A549 (cell line): ENCODE measurements at regions not wholly inside any gene's neighbourhood (a gene's known extent, or its start where the extent isn't known, plus 50 kb on each side); places are given as distances from the start of the nearest gene placed in this dataset.

Experiments used
- ATAC-seq, 2 experiments: fragments of 200-7000 bp in 1 of 2; fragments of >200 bp in 1 of 2; cut with Nextera tagmentation in 1 of 2; cut with Tn5 transposase in 1 of 2; 3 replicates each; pipeline versions ENCODE4 v1.8.0 to v1.9.1; 2018 to 2020; ENCODE audit warnings: mild to moderate bottlenecking in 1 of 2, moderate library complexity in 1 of 2
- CTCF ChIA-PET: fragments of 300-600 bp; sonication (Branson Sonifier 250); formaldehyde crosslinking; extraction: SDS; loops from one replicate; lab custom pipeline; 2021; ENCODE audit warnings: antibody characterized with exemption, inconsistent platforms; lab: Yijun Ruan, JAX
- POLR2A ChIA-PET: fragments of 350-600 bp; formaldehyde crosslinking; extraction: SDS; loops from one replicate; lab custom pipeline; 2021; ENCODE audit warnings: antibody characterized with exemption, inconsistent platforms; lab: Yijun Ruan, JAX
- DNase-seq, 2 experiments: peaks; one replicate each; pipeline versions ENCODE4 v3.0.0 to v3.0.0-alpha.2; 2011 to 2016; ENCODE audit warnings: low read depth in 1 of 2, low spot score in 1 of 2
- FAIRE-seq: peaks from 2 replicates; lab custom pipeline; 2011; peaks lifted over from hg19 to GRCh38; lab: Jason Lieb, UNC
- H3K27ac ChIP-seq, 2 experiments: fragments of >200 bp; sonication (Bioruptor Twin); formaldehyde crosslinking; 3 replicates each; pipeline ENCODE4 v1.5.1; 2016 to 2017
- H3K4me1 ChIP-seq: fragments of >200 bp; sonication (Bioruptor Twin); formaldehyde crosslinking; 3 replicates; pipeline ENCODE4 v1.6.1; 2016
- H3K4me2 ChIP-seq: fragments of >200 bp; sonication (Bioruptor Twin); formaldehyde crosslinking; 3 replicates; pipeline ENCODE4 v1.6.1; 2016
- H3K4me3 ChIP-seq: fragments of >200 bp; sonication (Bioruptor Twin); formaldehyde crosslinking; 3 replicates; pipeline ENCODE4 v1.5.1; 2016
- H3K9me3 ChIP-seq: fragments of >200 bp; sonication (Bioruptor Twin); formaldehyde crosslinking; 3 replicates; pipeline ENCODE4 v1.6.1; 2016
- CBX2 ChIP-seq: fragments of 200-600 bp; sonication (generic); IDR thresholded peaks from 2 replicates; pipeline ENCODE4 v1.6.1; 2016; ENCODE audit warnings: low read depth, mild to moderate bottlenecking, borderline replicate concordance
- CEBPB ChIP-seq, 2 experiments: fragments of >200 bp in 1 of 2; sonication (Bioruptor Twin) in 1 of 2; formaldehyde crosslinking in 1 of 2; IDR thresholded peaks; 2 replicates each; pipeline ENCODE4 v1.6.1; 2012 to 2016
- CHD4 ChIP-seq: fragments of 200-600 bp; sonication (generic); IDR thresholded peaks from 2 replicates; pipeline ENCODE4 v1.6.1; 2016; ENCODE audit warnings: antibody characterized with exemption, mild to moderate bottlenecking, borderline replicate concordance
- FOSB ChIP-seq: fragments of 250-450 bp; sonication (Bioruptor Pico); IDR thresholded peaks from 2 replicates; pipeline ENCODE4 v1.5.0; 2020; ENCODE audit warnings: mild to moderate bottlenecking, moderate library complexity
- FOXS1 ChIP-seq: fragments of 250-450 bp; sonication (Bioruptor Pico); IDR thresholded peaks from 2 replicates; pipeline ENCODE4 v1.5.0; 2020; ENCODE audit warnings: mild to moderate bottlenecking, moderate library complexity
- GATA3 ChIP-seq: IDR thresholded peaks from 2 replicates; pipeline ENCODE4 v1.6.1; 2012; ENCODE audit warnings: borderline replicate concordance
- HOXB5 ChIP-seq: fragments of 250-450 bp; sonication (Bioruptor Pico); IDR thresholded peaks from 2 replicates; pipeline ENCODE4 v1.5.0; 2020; ENCODE audit warnings: mild to moderate bottlenecking, moderate library complexity
- JUN ChIP-seq, 2 experiments: fragments of >200 bp; sonication (Bioruptor Twin); formaldehyde crosslinking; IDR thresholded peaks; 2 replicates in 1 of 2; 3 replicates in 1 of 2; pipeline ENCODE4 v1.6.1; 2016 to 2017
- JUNB ChIP-seq: fragments of >200 bp; sonication (Bioruptor Twin); formaldehyde crosslinking; IDR thresholded peaks from 2 replicates; pipeline ENCODE4 v1.6.1; 2016
- KDM5A ChIP-seq: fragments of 200-600 bp; sonication (generic); IDR thresholded peaks from 2 replicates; pipeline ENCODE4 v1.6.1; 2016; ENCODE audit warnings: antibody characterized with exemption, mild to moderate bottlenecking
- MAFK ChIP-seq: fragments of 450-650 bp; IDR thresholded peaks from 2 replicates; pipeline ENCODE4 v1.6.1; 2014; ENCODE audit not compliant: partially characterized antibody
- MAZ ChIP-seq: fragments of 150-350 bp; IDR thresholded peaks from 2 replicates; pipeline ENCODE4 v1.6.1; 2014; ENCODE audit warnings: antibody characterized with exemption, low read depth, low read length, borderline replicate concordance
- MYC ChIP-seq: IDR thresholded peaks from 2 replicates; pipeline ENCODE4 v1.6.1; 2012; ENCODE audit warnings: mild to moderate bottlenecking, inconsistent platforms, low read length, improper control_type of control experiment, borderline replicate concordance
- NFE2L2 ChIP-seq: fragments of 150-350 bp; conservative IDR thresholded peaks from 2 replicates; pipeline ENCODE4 v1.6.1; 2014; ENCODE audit warnings: low read length
- POLR2A ChIP-seq: IDR thresholded peaks from 2 replicates; pipeline ENCODE4 v1.6.1; 2012; ENCODE audit warnings: mild to moderate bottlenecking, low read length
- POLR2AphosphoS2 ChIP-seq: conservative IDR thresholded peaks from 2 replicates; pipeline ENCODE4 v1.6.1; 2012; ENCODE audit warnings: low read length, improper control_type of control experiment, inconsistent platforms
- RCOR1 ChIP-seq: fragments of 150-350 bp; IDR thresholded peaks from 2 replicates; pipeline ENCODE4 v1.6.1; 2014; ENCODE audit warnings: antibody characterized with exemption, low read length, low read depth
- RFX5 ChIP-seq: fragments of 450-650 bp; IDR thresholded peaks from 2 replicates; pipeline ENCODE4 v1.7.1; 2014; ENCODE audit warnings: antibody characterized with exemption, mild to moderate bottlenecking, moderate library complexity
- RNF2 ChIP-seq: fragments of 200-600 bp; sonication (generic); IDR thresholded peaks from 2 replicates; pipeline ENCODE4 v1.6.1; 2016; ENCODE audit warnings: low read depth, mild to moderate bottlenecking, antibody characterized with exemption, moderate library complexity, borderline replicate concordance
- WGBS: methylation state at CpG from one replicate; pipeline ENCODE4 v1.1.6; 2017; ENCODE audit errors: missing lambda C conversion rate; 5-methylcytosine and 5-hydroxymethylcytosine counted together
- TF ChIP-seq, protein P1 (sequence below): IDR thresholded peaks from 2 replicates; pipeline ENCODE4 v1.6.1; 2012
- TF ChIP-seq, protein P2 (sequence below): fragments of 450-650 bp; IDR thresholded peaks from 2 replicates; pipeline ENCODE4 v1.6.1; 2014; ENCODE audit warnings: antibody characterized with exemption
- TF ChIP-seq, protein P3 (sequence below): fragments of 150-350 bp; IDR thresholded peaks from 2 replicates; pipeline ENCODE4 v1.6.1; 2014; ENCODE audit warnings: low read depth, mild to moderate bottlenecking, low read length
- TF ChIP-seq, protein P4 (sequence below): fragments of 250-450 bp; sonication (Bioruptor Pico); IDR thresholded peaks from 2 replicates; pipeline ENCODE4 v1.5.0; 2021; ENCODE audit warnings: mild to moderate bottlenecking, moderate library complexity, borderline replicate concordance
- TF ChIP-seq, protein P5 (sequence below): IDR thresholded peaks from 2 replicates; pipeline ENCODE4 v1.6.1; 2012
- TF ChIP-seq, protein P6 (sequence below): fragments of >200 bp; sonication (Bioruptor Twin); formaldehyde crosslinking; IDR thresholded peaks from 3 replicates; pipeline ENCODE4 v1.5.1; 2016

DNA sequence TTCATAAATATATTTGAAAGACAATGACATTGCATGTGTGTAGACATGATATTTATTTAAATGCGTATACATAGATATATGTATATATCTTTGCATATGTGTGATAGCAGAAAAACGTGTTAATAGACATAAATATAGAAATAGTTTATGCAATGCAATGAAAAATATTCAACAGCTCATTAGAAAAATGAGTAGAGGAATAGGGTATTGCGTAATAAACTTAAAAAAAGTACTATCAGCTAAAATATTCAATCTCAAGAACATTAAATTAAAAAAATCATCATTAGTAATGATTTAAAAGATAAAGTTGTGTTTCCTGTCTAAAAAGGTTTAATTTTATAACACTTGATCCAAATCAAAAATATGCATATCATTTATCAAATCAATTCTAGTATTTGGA, 2101.5 kb upstream of the TENM3 start (continued):
- TF ChIP-seq RFX5 (no peak), RNF2 (no peak)

DNA sequence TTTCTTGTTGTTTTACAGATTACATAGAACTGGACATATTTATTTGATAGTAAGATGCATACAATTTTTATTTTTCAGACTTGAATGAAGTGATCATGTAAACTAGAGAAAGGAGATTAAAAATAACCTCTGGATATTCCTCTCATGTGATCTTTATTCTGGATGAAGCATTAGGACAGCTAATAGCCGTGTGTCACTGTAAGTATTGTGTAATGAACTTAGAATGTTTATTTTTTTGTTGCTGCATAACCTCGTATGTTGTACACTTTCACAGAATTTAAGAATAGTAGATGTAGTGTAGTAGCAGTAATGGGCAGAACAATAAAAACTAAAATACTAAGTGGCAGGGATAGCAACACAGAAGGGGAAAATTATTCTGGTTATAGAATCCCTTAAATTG, 2094.5 kb upstream of the TENM3 start:
- H3K4me1 ChIP-seq, result no peaks in the 10 kb centered on the region
- 12% methylated on average over 2 of the region's 2 CpGs for WGBS
- H3K4me3 ChIP-seq, result no peak overlapping the region
- DNase-seq (no peak), FAIRE-seq (no peak), ATAC-seq (no peak)
- no peak overlapping the region for H3K4me2 ChIP-seq
- H3K27ac ChIP-seq, result no peak overlapping the region
- ChIA-PET POLR2A (no interaction called here), CTCF (no interaction called here)
- TF ChIP-seq CBX2 (no peak), CHD4 (no peak), FOXS1 (CRISPR knock-in tag) (no peak), MYC (no peak), RCOR1 (no peak), FOSB (CRISPR knock-in tag) (no peak), JUN (IDR thresholded peaks at IDR 0.05) (no peak), MAFK (no peak), KDM5A (no peak), HOXB5 (no peak), RFX5 (no peak), GATA3 (no peak), MAZ (no peak), POLR2AphosphoS2 (no peak), JUNB (no peak)
- TF ChIP-seq, protein P1, sequence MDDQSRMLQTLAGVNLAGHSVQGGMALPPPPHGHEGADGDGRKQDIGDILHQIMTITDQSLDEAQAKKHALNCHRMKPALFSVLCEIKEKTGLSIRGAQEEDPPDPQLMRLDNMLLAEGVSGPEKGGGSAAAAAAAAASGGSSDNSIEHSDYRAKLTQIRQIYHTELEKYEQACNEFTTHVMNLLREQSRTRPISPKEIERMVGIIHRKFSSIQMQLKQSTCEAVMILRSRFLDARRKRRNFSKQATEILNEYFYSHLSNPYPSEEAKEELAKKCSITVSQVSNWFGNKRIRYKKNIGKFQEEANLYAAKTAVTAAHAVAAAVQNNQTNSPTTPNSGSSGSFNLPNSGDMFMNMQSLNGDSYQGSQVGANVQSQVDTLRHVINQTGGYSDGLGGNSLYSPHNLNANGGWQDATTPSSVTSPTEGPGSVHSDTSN, result no peak
- TF ChIP-seq, protein P2, sequence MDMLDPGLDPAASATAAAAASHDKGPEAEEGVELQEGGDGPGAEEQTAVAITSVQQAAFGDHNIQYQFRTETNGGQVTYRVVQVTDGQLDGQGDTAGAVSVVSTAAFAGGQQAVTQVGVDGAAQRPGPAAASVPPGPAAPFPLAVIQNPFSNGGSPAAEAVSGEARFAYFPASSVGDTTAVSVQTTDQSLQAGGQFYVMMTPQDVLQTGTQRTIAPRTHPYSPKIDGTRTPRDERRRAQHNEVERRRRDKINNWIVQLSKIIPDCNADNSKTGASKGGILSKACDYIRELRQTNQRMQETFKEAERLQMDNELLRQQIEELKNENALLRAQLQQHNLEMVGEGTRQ, result no peak
- TF ChIP-seq, protein P3, sequence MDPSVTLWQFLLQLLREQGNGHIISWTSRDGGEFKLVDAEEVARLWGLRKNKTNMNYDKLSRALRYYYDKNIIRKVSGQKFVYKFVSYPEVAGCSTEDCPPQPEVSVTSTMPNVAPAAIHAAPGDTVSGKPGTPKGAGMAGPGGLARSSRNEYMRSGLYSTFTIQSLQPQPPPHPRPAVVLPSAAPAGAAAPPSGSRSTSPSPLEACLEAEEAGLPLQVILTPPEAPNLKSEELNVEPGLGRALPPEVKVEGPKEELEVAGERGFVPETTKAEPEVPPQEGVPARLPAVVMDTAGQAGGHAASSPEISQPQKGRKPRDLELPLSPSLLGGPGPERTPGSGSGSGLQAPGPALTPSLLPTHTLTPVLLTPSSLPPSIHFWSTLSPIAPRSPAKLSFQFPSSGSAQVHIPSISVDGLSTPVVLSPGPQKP, result no peak
- TF ChIP-seq, protein P4, sequence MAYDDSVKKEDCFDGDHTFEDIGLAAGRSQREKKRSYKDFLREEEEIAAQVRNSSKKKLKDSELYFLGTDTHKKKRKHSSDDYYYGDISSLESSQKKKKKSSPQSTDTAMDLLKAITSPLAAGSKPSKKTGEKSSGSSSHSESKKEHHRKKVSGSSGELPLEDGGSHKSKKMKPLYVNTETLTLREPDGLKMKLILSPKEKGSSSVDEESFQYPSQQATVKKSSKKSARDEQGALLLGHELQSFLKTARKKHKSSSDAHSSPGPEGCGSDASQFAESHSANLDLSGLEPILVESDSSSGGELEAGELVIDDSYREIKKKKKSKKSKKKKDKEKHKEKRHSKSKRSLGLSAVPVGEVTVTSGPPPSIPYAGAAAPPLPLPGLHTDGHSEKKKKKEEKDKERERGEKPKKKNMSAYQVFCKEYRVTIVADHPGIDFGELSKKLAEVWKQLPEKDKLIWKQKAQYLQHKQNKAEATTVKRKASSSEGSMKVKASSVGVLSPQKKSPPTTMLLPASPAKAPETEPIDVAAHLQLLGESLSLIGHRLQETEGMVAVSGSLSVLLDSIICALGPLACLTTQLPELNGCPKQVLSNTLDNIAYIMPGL (CRISPR knock-in tag), result no peak
- TF ChIP-seq, protein P5, sequence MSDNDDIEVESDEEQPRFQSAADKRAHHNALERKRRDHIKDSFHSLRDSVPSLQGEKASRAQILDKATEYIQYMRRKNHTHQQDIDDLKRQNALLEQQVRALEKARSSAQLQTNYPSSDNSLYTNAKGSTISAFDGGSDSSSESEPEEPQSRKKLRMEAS, result no peak
- H3K9me3 ChIP-seq, result no peaks in the 10 kb centered on the region

DNA sequence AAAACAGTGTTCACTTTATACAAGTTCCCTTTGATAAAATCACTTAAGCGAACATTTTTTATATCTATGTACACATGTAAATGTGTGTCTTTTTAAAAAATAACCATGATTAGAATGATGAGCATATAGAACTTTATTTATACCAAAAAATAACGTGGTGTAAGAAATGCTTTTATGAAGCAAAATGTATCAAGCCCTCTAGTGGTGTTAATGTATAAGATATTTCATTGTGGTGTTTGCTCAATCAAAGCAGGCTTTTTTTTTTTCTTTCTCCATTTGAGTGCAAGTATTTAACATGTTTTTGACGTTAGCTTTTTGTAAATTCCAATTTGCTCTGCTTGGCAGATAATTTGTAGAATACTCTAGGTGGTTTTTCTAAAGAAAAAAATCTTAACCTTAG, 2092.4 kb upstream of the TENM3 start:
- no peak for FAIRE-seq
- DNase-seq, result peak in 1 of 2 experiments; percentile 1
- ChIA-PET POLR2A (no interaction called here), CTCF (no interaction called here)
- Histone ChIP-seq H3K4me2 (no peak overlapping the region), H3K4me3 (no peak overlapping the region), H3K27ac (no peak overlapping the region), H3K9me3 (no peaks in the 10 kb centered on the region), H3K4me1 (no peaks in the 10 kb centered on the region)
- TF ChIP-seq, protein P6, sequence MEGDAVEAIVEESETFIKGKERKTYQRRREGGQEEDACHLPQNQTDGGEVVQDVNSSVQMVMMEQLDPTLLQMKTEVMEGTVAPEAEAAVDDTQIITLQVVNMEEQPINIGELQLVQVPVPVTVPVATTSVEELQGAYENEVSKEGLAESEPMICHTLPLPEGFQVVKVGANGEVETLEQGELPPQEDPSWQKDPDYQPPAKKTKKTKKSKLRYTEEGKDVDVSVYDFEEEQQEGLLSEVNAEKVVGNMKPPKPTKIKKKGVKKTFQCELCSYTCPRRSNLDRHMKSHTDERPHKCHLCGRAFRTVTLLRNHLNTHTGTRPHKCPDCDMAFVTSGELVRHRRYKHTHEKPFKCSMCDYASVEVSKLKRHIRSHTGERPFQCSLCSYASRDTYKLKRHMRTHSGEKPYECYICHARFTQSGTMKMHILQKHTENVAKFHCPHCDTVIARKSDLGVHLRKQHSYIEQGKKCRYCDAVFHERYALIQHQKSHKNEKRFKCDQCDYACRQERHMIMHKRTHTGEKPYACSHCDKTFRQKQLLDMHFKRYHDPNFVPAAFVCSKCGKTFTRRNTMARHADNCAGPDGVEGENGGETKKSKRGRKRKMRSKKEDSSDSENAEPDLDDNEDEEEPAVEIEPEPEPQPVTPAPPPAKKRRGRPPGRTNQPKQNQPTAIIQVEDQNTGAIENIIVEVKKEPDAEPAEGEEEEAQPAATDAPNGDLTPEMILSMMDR, result no peak; the same call in 2 of the 3 replicates
- no peak for TF ChIP-seq POLR2A
- TF ChIP-seq CEBPB (IDR thresholded peaks at IDR 0.05), result 0 out of 4 replicates have a peak, but pooled peaks of 1 of the 2 experiments have one; percentile 6
- no peak for TF ChIP-seq NFE2L2
- WGBS, result 0% methylated on average over 3 of the region's 3 CpGs
- no peak for ATAC-seq
